Daoy (cell line): ENCODE measurements at regions not wholly inside any gene's neighbourhood (a gene's known extent, or its start where the extent isn't known, plus 50 kb on each side); places are given as distances from the start of the nearest gene placed in this dataset.
"Not testable (repeated sequence)": the region's sequence is repeated elsewhere in the genome, so short reads cannot be mapped to it uniquely, and the experiment has no call there.

ENCODE experiments used
- DNase-seq: peaks from one replicate; pipeline ENCODE4 v3.0.0-alpha.2; 2015; ENCODE audit warnings: low read depth

GRCh38 chr5:71771191-71771590, 52.1 kb downstream of the CARTPT start:
- no peak for DNase-seq

- DNase-seq = peak; percentile 61
These were observed 59.7 kb downstream of the CARTPT start for GRCh38 chr5:71778678-71779276.

DNA sequence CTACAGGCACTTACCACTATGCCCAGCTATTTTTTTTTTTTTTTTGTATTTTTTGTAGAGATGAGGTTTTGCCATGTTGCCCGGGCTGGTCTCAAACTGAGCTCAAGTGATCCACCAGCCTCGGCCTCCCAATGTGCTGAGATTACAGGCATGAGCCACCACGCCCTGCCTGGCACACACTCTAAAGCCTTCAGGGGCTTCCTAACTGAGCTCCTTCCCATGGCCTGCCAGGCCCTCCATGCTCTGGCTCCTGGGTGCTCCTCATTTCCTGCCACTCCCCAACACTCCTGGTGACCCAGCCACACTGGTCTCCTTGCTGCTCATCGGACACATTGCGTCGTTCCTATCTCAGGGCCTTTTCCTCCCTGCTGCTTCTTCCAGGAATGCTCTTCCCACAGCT, 61.5 kb downstream of the CARTPT start:
- DNase-seq = no peak

GRCh38 chr5:71782393-71782770, 63.3 kb downstream of the CARTPT start:
- no peak for DNase-seq

DNA sequence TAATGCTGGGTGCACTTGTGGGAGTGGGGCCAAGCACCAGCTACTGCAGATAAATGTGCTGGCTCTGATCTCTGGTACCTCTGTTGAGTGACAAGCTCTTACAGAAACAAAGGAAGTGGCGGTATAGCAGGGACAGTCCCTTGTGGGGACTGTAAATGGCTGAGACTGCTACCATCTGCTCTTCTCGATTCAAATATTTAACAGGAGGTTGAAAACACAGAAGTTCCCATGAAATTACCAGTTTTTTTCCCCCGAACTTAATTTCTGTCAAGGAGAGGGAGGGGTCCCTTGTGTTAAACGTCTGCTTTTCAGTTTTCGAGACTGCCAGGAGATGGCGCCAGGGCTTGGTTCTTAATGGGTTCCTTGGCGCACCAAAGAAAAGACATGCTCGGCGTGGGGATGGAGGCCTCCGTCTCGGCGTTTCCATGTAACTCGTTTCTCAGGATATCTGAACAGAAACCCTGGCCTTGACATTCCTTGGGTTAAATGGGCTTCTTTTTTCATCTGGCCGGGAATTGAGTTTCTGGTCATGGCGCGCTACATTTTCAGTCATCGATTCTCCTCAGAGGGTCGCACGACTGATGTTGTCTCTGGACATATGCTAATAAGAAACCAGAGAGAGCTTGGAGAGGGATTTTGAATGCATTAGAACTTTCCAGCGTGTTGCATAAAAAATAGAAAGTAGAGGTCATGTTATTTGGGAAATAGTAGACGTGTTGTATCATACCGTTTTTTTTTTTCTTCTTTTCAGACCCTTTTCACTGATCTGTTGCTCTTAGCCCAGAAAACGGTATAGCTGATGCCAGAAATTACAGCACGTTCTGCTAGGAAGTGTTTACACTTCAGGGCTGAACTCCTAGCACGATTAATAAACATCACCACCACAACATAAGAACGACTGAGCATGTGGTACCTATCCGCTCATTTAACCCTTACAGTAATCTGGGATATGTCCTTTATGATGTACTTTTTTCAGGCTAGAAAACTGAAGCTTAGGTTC, 64.0 kb downstream of the CARTPT start:
- peak; percentile 79 for DNase-seq

DNA sequence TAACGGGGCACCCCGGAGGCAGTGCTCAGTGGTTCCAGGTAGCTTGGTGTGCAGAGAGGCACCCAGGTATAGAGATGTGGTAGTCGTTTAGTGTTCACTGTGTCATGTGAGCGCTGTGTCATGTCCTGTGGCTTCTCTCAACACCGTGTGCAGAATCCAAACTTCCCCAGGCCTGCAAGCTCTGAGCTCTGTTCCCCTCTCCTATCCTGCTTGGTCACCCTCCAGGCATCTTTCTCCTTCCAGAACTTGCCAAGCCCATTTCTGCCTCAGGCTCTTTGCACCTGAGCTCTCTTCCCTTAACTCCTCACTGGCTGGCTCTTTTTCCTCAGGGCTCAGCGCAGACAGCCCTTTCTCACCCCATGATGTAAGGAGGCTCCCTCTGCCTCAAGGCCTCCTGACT, 64.8 kb downstream of the CARTPT start:
- no peak for DNase-seq

DNA sequence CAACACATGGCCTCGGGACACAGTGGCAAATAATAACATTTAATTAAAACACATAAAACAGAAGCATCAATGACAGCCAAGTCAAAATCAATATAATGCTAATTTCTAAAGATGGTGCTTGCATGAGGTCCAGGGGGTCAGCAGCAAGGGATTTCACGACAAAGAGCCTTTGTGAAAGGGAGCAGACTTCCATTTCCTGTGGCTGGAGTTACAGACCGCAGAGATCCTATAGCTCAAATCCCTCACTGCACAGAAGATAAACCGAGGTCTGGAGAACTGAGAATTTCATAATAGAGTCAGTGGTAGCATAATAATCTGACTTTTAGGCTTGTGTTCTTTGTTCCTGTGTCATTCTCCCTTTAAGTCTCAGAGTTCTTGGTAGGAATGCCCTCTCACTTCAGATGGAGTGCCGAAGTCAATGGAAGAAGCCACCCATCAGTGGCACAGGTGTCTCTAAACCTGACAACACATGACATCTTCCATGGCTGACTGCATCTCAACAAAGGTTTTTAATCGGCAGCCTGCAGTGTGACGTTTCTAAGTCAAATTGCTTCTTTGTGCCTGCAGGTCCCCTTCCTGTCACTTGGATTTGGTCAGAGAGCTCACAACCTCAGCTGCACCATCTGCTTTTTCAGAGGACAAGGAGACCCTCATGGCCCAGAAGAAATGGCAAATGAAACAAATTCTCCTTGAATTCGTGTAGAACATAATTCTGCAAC, 67.4 kb downstream of the CARTPT start:
- no peak for DNase-seq

- DNase-seq = no peak
These were observed 69.7 kb downstream of the CARTPT start for GRCh38 chr5:71788794-71789193.

DNA sequence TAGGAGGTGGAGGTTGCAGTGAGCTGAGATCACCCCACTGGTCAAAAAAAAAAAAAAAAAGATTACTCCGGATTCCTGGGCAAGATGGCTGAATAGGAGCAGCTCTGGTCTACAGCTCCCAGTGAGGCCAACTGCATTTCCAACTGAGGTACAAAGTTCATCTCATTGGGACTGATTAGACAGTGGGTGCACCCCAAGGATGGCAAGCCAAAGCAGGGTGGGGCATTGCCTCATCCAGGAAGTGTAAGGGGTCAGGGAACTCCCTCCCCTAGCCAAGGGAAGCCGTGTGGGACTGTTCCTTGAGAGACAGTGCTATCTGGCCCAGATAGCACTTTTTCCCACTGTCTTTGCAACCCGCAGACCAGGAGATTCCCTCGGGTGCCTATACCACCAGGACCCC, 70.7 kb downstream of the CARTPT start:
- DNase-seq = no peak

- no peak for DNase-seq
These were observed 71.4 kb downstream of the CARTPT start for GRCh38 chr5:71790433-71790832.

- DNase-seq = not testable (repeated sequence)
These were observed 73.0 kb downstream of the CARTPT start for GRCh38 chr5:71792041-71792440.

DNA sequence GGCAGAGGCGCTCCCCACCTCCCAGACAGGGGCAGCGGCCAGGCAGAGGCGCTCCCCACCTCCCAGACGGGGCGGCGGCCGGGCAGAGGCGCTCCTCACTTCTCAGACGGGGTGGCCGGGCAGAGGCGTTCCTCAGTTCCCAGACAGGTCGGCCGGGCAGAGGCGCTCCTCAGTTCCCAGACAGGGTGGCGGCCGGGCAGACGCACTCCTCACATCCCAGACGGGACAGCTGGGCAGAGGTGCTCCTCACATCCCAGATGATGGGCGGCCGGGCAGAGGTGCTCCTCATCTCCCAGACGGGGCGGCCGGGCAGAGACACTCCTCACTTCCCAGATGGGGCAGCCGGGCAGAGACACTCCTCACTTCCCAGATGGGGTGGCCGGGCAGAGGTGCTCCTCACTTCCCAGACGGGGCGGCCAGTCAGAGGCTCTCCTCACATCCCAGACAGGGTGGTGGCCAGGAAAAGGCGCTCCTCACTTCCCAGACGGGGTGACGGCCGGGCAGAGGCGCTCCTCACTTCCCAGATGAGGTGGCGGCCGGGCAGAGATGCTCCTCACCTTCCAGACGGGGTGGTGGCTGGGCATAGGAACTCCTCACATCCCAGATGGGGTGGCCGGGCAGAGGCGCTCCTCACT, 75.1 kb downstream of the CARTPT start:
- no peak for DNase-seq

DNA sequence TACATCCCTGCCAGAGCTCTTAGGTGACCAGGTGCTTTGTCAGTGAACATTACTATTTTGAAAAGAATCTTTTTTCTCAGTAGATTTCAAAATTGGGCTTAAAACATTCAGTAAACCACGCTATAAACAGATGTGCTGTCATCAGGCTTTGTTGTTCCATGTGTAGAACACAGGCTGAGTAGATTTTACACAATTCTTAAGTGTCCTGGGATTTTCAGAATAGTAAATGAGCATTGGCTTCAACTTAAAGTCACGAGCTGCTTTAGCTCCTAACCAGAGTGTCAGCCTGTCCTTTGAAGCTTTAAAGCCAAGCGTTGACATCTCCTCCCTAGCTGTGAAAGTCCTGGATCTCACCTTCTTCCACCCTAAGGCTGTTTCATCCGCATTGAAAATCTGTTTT, 83.6 kb downstream of the CARTPT start:
- DNase-seq = no peak

DNA sequence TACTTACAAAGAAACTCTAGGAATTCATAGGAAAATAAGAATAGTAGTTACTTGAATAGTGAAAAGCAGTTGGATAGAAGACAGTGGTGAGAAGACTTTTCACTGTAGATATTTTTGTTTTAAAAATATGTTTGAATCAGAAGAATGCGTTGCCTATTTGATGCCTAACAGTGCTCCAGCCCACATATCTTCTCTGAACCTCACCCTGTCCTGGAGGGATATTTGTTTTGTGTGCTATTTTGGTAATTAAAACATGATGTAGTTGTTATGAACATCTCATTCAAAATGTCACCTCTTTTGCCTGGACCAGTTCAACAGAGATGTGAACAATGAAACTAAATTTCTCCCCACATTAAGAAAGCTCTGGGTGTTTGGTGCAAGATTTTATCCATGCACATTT, 87.6 kb downstream of the CARTPT start:
- DNase-seq = no peak

DNA sequence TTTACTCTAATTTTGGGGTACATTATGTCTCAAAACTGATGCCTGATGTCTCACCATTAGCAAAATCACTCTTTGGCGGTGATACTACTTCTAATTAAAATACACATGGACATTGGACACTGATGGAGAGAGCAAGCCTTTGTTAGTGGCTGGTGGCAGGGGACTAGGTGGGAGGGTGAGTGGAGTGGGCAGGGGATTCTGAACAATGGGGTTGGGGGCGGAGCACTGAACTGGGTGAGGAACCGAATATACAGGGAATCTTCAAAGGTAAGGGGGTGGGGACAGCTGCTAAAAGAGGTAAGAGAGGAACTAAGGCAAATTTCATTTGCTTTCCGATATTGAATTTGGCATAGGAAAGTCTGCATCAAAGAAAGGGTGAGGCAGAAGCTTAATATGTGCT, 88.8 kb downstream of the CARTPT start:
- no peak for DNase-seq

DNA sequence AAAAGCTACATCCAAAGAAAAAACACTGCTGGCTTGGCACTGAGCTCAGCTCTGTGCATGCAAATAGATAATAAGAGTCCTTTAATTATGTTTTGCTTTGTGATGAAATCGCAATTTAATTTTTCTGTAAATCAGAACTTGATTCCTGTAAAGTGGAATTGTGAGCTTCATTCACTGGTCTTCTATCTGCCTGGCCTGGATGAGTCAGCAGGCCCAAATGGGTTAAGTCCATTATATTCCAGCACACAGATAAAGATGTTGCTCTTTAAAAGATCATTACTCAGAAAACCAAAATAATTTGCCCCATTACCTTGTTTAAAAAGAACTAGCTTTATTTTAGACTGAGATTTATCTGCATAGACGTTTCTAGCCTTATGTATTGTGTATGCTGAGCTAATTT, 90.4 kb downstream of the CARTPT start:
- DNase-seq = peak; percentile 17

- peak; percentile 29 for DNase-seq
These were observed 90.9 kb downstream of the CARTPT start for GRCh38 chr5:71810023-71810422.

DNA sequence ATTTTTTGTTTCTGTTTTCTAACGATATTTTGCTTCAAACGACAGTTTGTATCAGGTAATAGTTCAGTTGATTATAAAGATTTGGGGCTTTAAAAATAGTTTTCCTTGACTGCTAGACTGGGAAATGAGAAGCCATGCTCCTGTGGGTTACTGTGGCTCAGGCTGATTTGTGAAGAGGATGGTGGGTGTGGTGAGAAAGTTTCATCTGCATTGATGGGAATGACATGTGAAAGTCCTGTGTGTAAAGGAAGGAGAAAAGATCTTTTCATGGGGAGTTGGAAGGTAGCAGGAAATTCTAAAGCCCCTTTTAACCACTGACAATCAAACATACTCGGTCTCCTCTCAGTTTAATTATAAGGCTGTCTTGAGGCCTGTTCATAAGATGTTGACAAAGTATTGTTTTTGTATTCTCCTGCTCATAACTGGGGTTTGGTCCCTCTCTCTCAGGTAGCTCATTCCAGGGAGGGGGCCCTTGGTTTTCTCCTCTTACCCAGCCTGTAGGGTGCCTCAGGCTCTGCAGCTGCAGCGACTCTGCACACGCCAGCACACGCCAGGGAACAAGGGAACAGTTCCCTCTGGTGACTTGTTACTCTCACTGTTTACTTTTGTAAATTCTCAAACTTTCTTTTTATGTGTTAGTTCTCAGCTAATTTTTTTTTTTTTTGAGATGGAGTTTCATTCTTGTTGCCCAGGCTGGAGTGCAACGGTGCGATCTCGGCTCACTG, 91.6 kb downstream of the CARTPT start:
- no peak for DNase-seq

GRCh38 chr5:71811779-71812178, 92.7 kb downstream of the CARTPT start:
- no peak for DNase-seq

DNA sequence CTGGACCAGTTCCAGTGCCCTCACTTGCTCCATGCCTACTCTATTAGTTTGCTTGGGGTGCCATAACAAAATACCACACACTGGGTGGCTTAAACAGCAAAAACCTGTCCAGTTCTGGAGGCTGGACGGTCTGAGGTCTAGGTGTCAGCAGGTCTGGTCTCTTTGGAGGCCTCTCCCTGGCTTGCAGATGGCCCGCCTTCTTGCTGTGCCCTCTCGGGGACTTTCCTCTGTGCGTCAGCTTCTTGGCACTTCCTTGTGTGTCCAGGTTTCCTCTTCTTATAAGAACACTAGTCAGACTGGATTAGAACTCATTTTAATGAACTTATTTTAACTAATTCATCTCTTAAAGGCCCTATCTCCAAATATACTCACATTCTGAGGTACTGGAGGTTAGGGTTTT, 97.2 kb downstream of the CARTPT start:
- DNase-seq = peak; percentile 30

- DNase-seq = no peak
These were observed 98.8 kb downstream of the CARTPT start for GRCh38 chr5:71817891-71818290.
